NB4 (cell line): ENCODE measurements at regions not wholly inside any gene's neighbourhood (a gene's known extent, or its start where the extent isn't known, plus 50 kb on each side); places are given as distances from the start of the nearest gene placed in this dataset.
"Not testable (repeated sequence)": the region's sequence is repeated elsewhere in the genome, so short reads cannot be mapped to it uniquely, and the experiment has no call there.

Experiments
- MYC ChIP-seq: IDR thresholded peaks from 2 replicates; pipeline ENCODE4 v1.6.1; 2011; ENCODE audit warnings: low read depth, low read length
- POLR2A ChIP-seq: IDR thresholded peaks from 2 replicates; pipeline ENCODE4 v1.6.1; 2011; ENCODE audit warnings: mild to moderate bottlenecking; ENCODE audit not compliant: insufficient read length; ENCODE audit errors: extremely low read depth
- TF ChIP-seq, protein P1 (sequence below): IDR thresholded peaks from one replicate; pipeline ENCODE4 v1.5.1; 2012; ENCODE audit warnings: low read depth, low read length
- TF ChIP-seq, protein P2 (sequence below): IDR thresholded peaks from 2 replicates; pipeline ENCODE4 v1.6.1; 2011; ENCODE audit warnings: low read depth, low read length

DNA sequence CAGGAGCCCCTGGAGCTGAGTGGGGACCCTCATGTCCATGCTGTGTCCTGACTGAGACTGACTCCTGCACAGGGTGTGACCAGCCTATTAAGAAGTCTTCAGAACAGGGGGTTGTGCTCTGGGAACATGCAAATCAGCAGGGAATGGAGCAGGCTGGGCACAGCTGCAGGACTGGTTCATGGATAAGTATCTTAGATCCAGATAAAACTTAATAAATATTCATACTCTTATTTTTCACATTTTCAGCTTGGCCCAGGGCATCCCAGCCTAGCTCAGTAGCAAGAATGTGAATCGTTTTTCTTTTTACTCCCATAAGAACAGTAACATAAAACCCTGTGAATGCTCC is 479.7 kb downstream of the RPIA start:
- TF ChIP-seq, protein P1, sequence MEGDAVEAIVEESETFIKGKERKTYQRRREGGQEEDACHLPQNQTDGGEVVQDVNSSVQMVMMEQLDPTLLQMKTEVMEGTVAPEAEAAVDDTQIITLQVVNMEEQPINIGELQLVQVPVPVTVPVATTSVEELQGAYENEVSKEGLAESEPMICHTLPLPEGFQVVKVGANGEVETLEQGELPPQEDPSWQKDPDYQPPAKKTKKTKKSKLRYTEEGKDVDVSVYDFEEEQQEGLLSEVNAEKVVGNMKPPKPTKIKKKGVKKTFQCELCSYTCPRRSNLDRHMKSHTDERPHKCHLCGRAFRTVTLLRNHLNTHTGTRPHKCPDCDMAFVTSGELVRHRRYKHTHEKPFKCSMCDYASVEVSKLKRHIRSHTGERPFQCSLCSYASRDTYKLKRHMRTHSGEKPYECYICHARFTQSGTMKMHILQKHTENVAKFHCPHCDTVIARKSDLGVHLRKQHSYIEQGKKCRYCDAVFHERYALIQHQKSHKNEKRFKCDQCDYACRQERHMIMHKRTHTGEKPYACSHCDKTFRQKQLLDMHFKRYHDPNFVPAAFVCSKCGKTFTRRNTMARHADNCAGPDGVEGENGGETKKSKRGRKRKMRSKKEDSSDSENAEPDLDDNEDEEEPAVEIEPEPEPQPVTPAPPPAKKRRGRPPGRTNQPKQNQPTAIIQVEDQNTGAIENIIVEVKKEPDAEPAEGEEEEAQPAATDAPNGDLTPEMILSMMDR: not testable (repeated sequence)
- TF ChIP-seq, protein P2, sequence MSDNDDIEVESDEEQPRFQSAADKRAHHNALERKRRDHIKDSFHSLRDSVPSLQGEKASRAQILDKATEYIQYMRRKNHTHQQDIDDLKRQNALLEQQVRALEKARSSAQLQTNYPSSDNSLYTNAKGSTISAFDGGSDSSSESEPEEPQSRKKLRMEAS: not testable (repeated sequence)
- TF ChIP-seq POLR2A, MYC: not testable (repeated sequence)
